Common myeloid progenitor, CD34-positive (primary cell): ENCODE measurements at regions not wholly inside any gene's neighbourhood (a gene's known extent, or its start where the extent isn't known, plus 50 kb on each side); places are given as distances from the start of the nearest gene placed in this dataset.

Source experiments
- CTCF ChIA-PET: fragments of 350-600 bp; sonication (Branson Sonifier 250); formaldehyde crosslinking; loops from one replicate; lab custom pipeline; 2021; ENCODE audit warnings: antibody characterized with exemption; lab: Charles Lee
- POLR2A ChIA-PET: fragments of 350-600 bp; sonication (Branson Sonifier 250); formaldehyde crosslinking; loops from one replicate; lab custom pipeline; 2021; ENCODE audit warnings: antibody characterized with exemption; lab: Charles Lee
- DNase-seq, 3 donors: peaks; one replicate each; pipeline versions ENCODE4 v3.0.0 to v3.0.0-alpha.2; 2013
- H3K27ac ChIP-seq, 2 experiments: 1 replicate in 1 of 2; 2 replicates in 1 of 2; pipeline ENCODE4 v1.7.0; 2013; ENCODE audit warnings: inconsistent platforms in 2 of 2, low read length in 2 of 2, mild to moderate bottlenecking in 2 of 2, low read depth in 1 of 2, moderate library complexity in 1 of 2; ENCODE audit not compliant: severe bottlenecking in 2 of 2, insufficient read depth in 1 of 2, poor library complexity in 1 of 2
- H3K27me3 ChIP-seq, 5 experiments: replicated peaks in 2 of 5; 1 replicate in 3 of 5; 2 replicates in 2 of 5; pipeline versions ENCODE4 v1.6.1 to v1.7.0; 2013; ENCODE audit warnings: low read length in 4 of 5, mild to moderate bottlenecking in 2 of 5, moderate library complexity in 2 of 5, inconsistent platforms in 1 of 5; ENCODE audit not compliant: insufficient read depth in 5 of 5, control insufficient read depth in 4 of 5
- H3K36me3 ChIP-seq, 4 experiments: 1 replicate in 2 of 4; 2 replicates in 2 of 4; pipeline versions ENCODE4 v1.6.1 to v1.7.0; 2013; ENCODE audit warnings: low read length in 3 of 4, control low read depth in 1 of 4, mild to moderate bottlenecking in 1 of 4; ENCODE audit not compliant: control insufficient read depth in 4 of 4, insufficient read depth in 4 of 4
- H3K4me1 ChIP-seq, 4 experiments: 1 replicate in 3 of 4; 2 replicates in 1 of 4; pipeline versions ENCODE4 v1.6.1 to v1.7.1; 2013; ENCODE audit warnings: low read length in 3 of 4, mild to moderate bottlenecking in 3 of 4, control low read depth in 1 of 4, inconsistent platforms in 1 of 4, moderate library complexity in 1 of 4; ENCODE audit not compliant: control insufficient read depth in 4 of 4, insufficient read depth in 4 of 4; ENCODE audit errors: control extremely low read depth in 1 of 4
- H3K4me3 ChIP-seq, 7 experiments: 1 replicate in 4 of 7; 2 replicates in 3 of 7; pipeline versions ENCODE4 v1.5.1 to v1.7.0; 2013; ENCODE audit warnings: mild to moderate bottlenecking in 7 of 7, low read length in 6 of 7, moderate library complexity in 6 of 7, inconsistent platforms in 2 of 7, low read depth in 2 of 7, control low read depth in 1 of 7; ENCODE audit not compliant: insufficient read depth in 4 of 7, control insufficient read depth in 1 of 7; ENCODE audit errors: extremely low read depth in 1 of 7
- H3K9me3 ChIP-seq, 5 experiments: 1 replicate in 4 of 5; 2 replicates in 1 of 5; pipeline versions ENCODE4 v1.6.1 to v1.7.1; 2013; ENCODE audit warnings: low read length in 4 of 5, mild to moderate bottlenecking in 2 of 5, inconsistent platforms in 1 of 5, low read depth in 1 of 5, moderate library complexity in 1 of 5; ENCODE audit not compliant: control insufficient read depth in 4 of 5, insufficient read depth in 2 of 5; ENCODE audit errors: control extremely low read depth in 1 of 5
- WGBS: methylation state at CpG from one replicate; pipeline ENCODE4 v1.1.5; 2013; ENCODE audit not compliant: insufficient coverage; 5-methylcytosine and 5-hydroxymethylcytosine counted together

GRCh38 chr4:128571747-128572146, 237.8 kb upstream of the JADE1 start:
- POLR2A ChIA-PET, result no interaction called here
- Histone ChIP-seq H3K36me3 (no peaks in the 10 kb centered on the region), H3K4me1 (peaks cover 0 to 10% (median 0%) of the 10 kb centered on the region in 4 experiments), H3K27me3 (no peaks in the 10 kb centered on the region), H3K9me3 (no peaks in the 10 kb centered on the region), H3K4me3 (no peak overlapping the region), H3K27ac (no peak overlapping the region)
- CTCF ChIA-PET, result no interaction called here
- DNase-seq, result no peak

GRCh38 chr4:128570387-128570975, 239.0 kb upstream of the JADE1 start:
- no peaks in the 10 kb centered on the region for H3K9me3 ChIP-seq
- DNase-seq, result peak in 2 of 3 donors; percentile 31 to 50
- CTCF ChIA-PET, result no interaction called here
- no peak overlapping the region for H3K4me3 ChIP-seq
- H3K4me1 ChIP-seq, result peaks cover 0 to 10% (median 0%) of the 10 kb centered on the region in 4 experiments
- POLR2A ChIA-PET, result no interaction called here
- no peak overlapping the region for H3K27ac ChIP-seq
- no CpG with 5 or more reads among the region's 6 CpGs for WGBS
- H3K27me3 ChIP-seq, result no peaks in the 10 kb centered on the region
- no peaks in the 10 kb centered on the region for H3K36me3 ChIP-seq

GRCh38 chr4:128566693-128567092, 242.8 kb upstream of the JADE1 start:
- no peak for DNase-seq
- no peak overlapping the region for H3K27ac ChIP-seq

GRCh38 chr4:128565565-128566186, 243.8 kb upstream of the JADE1 start:
- DNase-seq, result peak; percentile 16 to 34 (median 31)
- WGBS, result 71% methylated on average over 3 of the region's 4 CpGs
- H3K27me3 ChIP-seq, result peaks cover 0 to 2% (median 0%) of the 10 kb centered on the region in 5 experiments
- no peak overlapping the region for H3K27ac ChIP-seq
- no peaks in the 10 kb centered on the region for H3K9me3 ChIP-seq
- no peak overlapping the region for H3K4me3 ChIP-seq
- ChIA-PET POLR2A (no interaction called here), CTCF (no interaction called here)
- peaks cover 0 to 9% (median 0%) of the 10 kb centered on the region in 4 experiments for H3K4me1 ChIP-seq
- H3K36me3 ChIP-seq, result no peaks in the 10 kb centered on the region

More at GRCh38 chr4:128566693-128567092, 242.8 kb upstream of the JADE1 start:
- no CpG with 5 or more reads among the region's 2 CpGs for WGBS
- Histone ChIP-seq H3K4me1 (peaks cover 0 to 10% (median 0%) of the 10 kb centered on the region in 4 experiments), H3K9me3 (no peaks in the 10 kb centered on the region), H3K36me3 (no peaks in the 10 kb centered on the region), H3K4me3 (no peak overlapping the region), H3K27me3 (peaks cover 0 to 2% (median 0%) of the 10 kb centered on the region in 5 experiments)
- ChIA-PET POLR2A (no interaction called here), CTCF (interaction anchor here (1.3 kb wide), 1 partner anchor 296 kb away, joined by 3 read pairs; no protein-coding TSS in a partner anchor)

- ChIA-PET POLR2A (no interaction called here), CTCF (no interaction called here)
- peaks cover 0 to 3% (median 0%) of the 10 kb centered on the region in 4 experiments for H3K4me1 ChIP-seq
- DNase-seq, result no peak
- H3K36me3 ChIP-seq, result no peaks in the 10 kb centered on the region
- H3K4me3 ChIP-seq, result no peak overlapping the region
- 50% methylated on average over 2 of the region's 2 CpGs for WGBS
- no peak overlapping the region for H3K27ac ChIP-seq
- no peaks in the 10 kb centered on the region for H3K9me3 ChIP-seq
- peaks cover 0 to 2% (median 0%) of the 10 kb centered on the region in 5 experiments for H3K27me3 ChIP-seq
Observed at GRCh38 chr4:128565054-128565453, 244.4 kb upstream of the JADE1 start.

- Histone ChIP-seq H3K36me3 (no peaks in the 10 kb centered on the region), H3K9me3 (no peaks in the 10 kb centered on the region), H3K27ac (no peak overlapping the region), H3K4me3 (no peak overlapping the region), H3K27me3 (peaks cover 0 to 2% (median 0%) of the 10 kb centered on the region in 5 experiments), H3K4me1 (no peaks in the 10 kb centered on the region)
- ChIA-PET POLR2A (no interaction called here), CTCF (interaction anchor here (1.2 to 3.2 kb wide), 3 partner anchors 9 to 96 kb away, joined by 5 to 11 read pairs (median 6); no protein-coding TSS in a partner anchor)
- no peak for DNase-seq
- WGBS, result no CpG with 5 or more reads among the region's 2 CpGs
Observed at GRCh38 chr4:128564081-128564630, 245.3 kb upstream of the JADE1 start.
